ENCODE measurements at regions not wholly inside any gene's neighbourhood (a gene's known extent, or its start where the extent isn't known, plus 50 kb on each side); places are given as distances from the start of the nearest gene placed in this dataset.

DNA sequence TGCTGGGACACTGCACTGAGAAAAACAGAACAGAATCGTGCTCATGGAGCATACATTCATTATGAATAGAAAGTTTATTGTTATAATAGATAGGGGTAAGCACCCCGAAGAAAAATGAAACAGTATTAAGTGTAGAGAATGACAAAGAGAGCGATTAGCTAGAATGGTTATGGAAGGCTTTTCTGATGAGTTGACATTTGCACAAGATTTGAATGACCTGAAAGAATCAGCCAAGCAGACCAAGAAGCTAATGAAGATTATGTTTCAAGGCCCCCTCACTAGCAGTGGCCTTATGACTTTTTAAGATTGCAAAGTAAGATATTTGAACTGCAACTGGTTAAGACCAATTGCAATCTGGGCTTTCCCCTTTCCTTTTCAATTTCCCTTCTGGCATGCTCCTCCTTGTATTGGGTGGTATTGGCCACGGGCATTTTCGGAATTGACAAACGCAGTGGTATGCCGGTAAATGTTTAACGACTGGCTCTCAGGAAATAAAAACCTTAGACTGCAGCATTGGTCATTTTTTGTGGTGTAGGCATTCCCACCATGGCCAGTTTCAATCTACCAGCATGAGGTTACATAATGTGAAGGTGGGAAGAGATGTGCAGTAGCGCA is 120.0 kb upstream of the CITED2 start:
- no peak overlapping the region for H3K27ac ChIP-seq (ENCODE audit: low read length)
- H3K4me3 ChIP-seq (ENCODE audit: low read depth in 1 of 2, low read length in 2 of 2): no peak overlapping the region
- no peaks in the 10 kb centered on the region for H3K36me3 ChIP-seq (ENCODE audit: control insufficient read depth in 1 of 2, insufficient read depth in 2 of 2, low read length in 2 of 2)
- no peaks in the 10 kb centered on the region for H3K27me3 ChIP-seq (ENCODE audit: low read depth, low read length)
- no peaks in the 10 kb centered on the region for H3K9me3 ChIP-seq (ENCODE audit: control insufficient read depth in 1 of 2, low read length in 2 of 2)
- no peaks in the 10 kb centered on the region for H3K4me1 ChIP-seq (ENCODE audit: control insufficient read depth in 1 of 2, insufficient read depth in 2 of 2, low read length in 2 of 2)

DNA sequence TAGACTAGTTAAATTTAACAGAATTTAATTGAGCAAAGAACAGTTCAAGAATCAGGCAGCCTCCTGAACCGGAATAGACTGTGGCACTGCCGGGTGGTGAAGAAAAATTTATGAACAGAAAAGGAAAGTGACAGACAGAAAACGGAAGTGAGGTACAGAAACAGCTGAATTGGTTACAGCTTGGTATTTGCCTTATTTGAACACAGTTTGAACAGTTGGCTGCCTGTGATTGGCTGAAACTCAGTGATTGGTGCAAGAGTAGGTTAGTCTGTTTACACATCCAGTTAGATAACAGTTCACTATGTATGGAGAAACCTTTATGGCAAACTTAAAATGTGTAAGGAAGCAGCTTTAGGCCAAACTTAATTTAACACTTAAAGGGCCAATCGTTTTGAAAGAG is 116.0 kb upstream of the CITED2 start:
- no peaks in the 10 kb centered on the region for H3K27me3 ChIP-seq (ENCODE audit: low read depth, low read length)
- no peak overlapping the region for H3K27ac ChIP-seq (ENCODE audit: low read length)
- no peaks in the 10 kb centered on the region for H3K9me3 ChIP-seq (ENCODE audit: control insufficient read depth in 1 of 2, low read length in 2 of 2)

GRCh38 chr6:139486476-139486799 is 112.0 kb upstream of the CITED2 start:
- H3K4me3 ChIP-seq (ENCODE audit: low read depth in 1 of 2, low read length in 2 of 2): no peak overlapping the region
- no peaks in the 10 kb centered on the region for H3K27me3 ChIP-seq (ENCODE audit: low read depth, low read length)
- no peaks in the 10 kb centered on the region for H3K36me3 ChIP-seq (ENCODE audit: control insufficient read depth in 1 of 2, insufficient read depth in 2 of 2, low read length in 2 of 2)
- no peak overlapping the region for H3K27ac ChIP-seq (ENCODE audit: low read length)
- no peaks in the 10 kb centered on the region for H3K9me3 ChIP-seq (ENCODE audit: control insufficient read depth in 1 of 2, low read length in 2 of 2)
- peaks cover 0 to 6% of the 10 kb centered on the region in 2 donors for H3K4me1 ChIP-seq (ENCODE audit: control insufficient read depth in 1 of 2, insufficient read depth in 2 of 2, low read length in 2 of 2)

More for the DNA sequence above, 116.0 kb upstream of the CITED2 start:
- Histone ChIP-seq H3K4me1 (ENCODE audit: control insufficient read depth in 1 of 2, insufficient read depth in 2 of 2, low read length in 2 of 2) (peaks cover 0 to 6% of the 10 kb centered on the region in 2 donors), H3K36me3 (ENCODE audit: control insufficient read depth in 1 of 2, insufficient read depth in 2 of 2, low read length in 2 of 2) (no peaks in the 10 kb centered on the region), H3K4me3 (ENCODE audit: low read depth in 1 of 2, low read length in 2 of 2) (no peak overlapping the region)

DNA sequence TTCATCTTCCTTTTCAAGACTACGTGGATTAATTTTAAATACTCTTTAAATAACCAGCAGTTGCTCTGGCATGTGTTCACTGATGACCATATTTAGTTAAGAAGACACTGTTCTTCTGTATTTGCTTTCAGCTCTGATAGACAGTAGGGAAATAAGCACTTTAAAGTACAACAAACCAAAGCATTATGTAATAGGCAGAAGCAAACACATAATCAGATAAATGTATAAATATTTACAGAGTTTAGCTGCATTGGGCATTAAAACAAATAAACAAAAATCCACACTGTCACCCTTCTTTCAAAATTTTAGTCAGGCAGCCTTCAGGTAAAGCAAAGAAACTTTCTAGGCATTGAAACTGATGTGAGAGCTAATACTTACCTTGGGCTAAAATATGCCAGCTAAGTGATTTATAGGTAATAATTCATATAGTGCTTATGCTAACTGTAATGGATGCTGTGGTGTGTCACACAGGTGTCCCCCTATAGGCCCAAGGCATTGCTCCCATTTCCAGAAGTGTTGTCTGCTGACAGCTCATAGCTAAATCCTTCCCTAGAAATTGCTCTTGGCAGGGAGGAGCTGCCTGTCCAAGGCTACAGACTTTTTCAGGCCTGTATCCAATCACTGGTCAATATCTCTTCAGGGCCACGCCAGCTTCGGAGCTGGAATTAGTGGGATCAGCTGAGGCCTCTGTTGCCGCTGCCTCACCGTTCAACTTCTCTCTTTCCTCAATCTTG is 111.5 kb upstream of the CITED2 start:
- Histone ChIP-seq H3K36me3 (ENCODE audit: control insufficient read depth in 1 of 2, insufficient read depth in 2 of 2, low read length in 2 of 2) (no peaks in the 10 kb centered on the region), H3K9me3 (ENCODE audit: control insufficient read depth in 1 of 2, low read length in 2 of 2) (no peaks in the 10 kb centered on the region), H3K4me1 (ENCODE audit: control insufficient read depth in 1 of 2, insufficient read depth in 2 of 2, low read length in 2 of 2) (peaks cover 0 to 6% of the 10 kb centered on the region in 2 donors), H3K27me3 (ENCODE audit: low read depth, low read length) (no peaks in the 10 kb centered on the region), H3K4me3 (ENCODE audit: low read depth in 1 of 2, low read length in 2 of 2) (no peak overlapping the region), H3K27ac (ENCODE audit: low read length) (no peak overlapping the region)

GRCh38 chr6:139485185-139485584 is 110.7 kb upstream of the CITED2 start:
- Histone ChIP-seq H3K36me3 (ENCODE audit: control insufficient read depth in 1 of 2, insufficient read depth in 2 of 2, low read length in 2 of 2) (no peaks in the 10 kb centered on the region), H3K4me1 (ENCODE audit: control insufficient read depth in 1 of 2, insufficient read depth in 2 of 2, low read length in 2 of 2) (peaks cover 0 to 6% of the 10 kb centered on the region in 2 donors), H3K27me3 (ENCODE audit: low read depth, low read length) (no peaks in the 10 kb centered on the region), H3K4me3 (ENCODE audit: low read depth in 1 of 2, low read length in 2 of 2) (no peak overlapping the region), H3K27ac (ENCODE audit: low read length) (no peak overlapping the region), H3K9me3 (ENCODE audit: control insufficient read depth in 1 of 2, low read length in 2 of 2) (no peaks in the 10 kb centered on the region)

- Histone ChIP-seq H3K27me3 (ENCODE audit: low read depth, low read length) (no peaks in the 10 kb centered on the region), H3K4me3 (ENCODE audit: low read depth in 1 of 2, low read length in 2 of 2) (no peak overlapping the region), H3K36me3 (ENCODE audit: control insufficient read depth in 1 of 2, insufficient read depth in 2 of 2, low read length in 2 of 2) (no peaks in the 10 kb centered on the region), H3K4me1 (ENCODE audit: control insufficient read depth in 1 of 2, insufficient read depth in 2 of 2, low read length in 2 of 2) (peaks cover 0 to 6% of the 10 kb centered on the region in 2 donors), H3K9me3 (ENCODE audit: control insufficient read depth in 1 of 2, low read length in 2 of 2) (no peaks in the 10 kb centered on the region), H3K27ac (ENCODE audit: low read length) (no peak overlapping the region)
Measured at GRCh38 chr6:139483079-139483478, 108.6 kb upstream of the CITED2 start.

DNA sequence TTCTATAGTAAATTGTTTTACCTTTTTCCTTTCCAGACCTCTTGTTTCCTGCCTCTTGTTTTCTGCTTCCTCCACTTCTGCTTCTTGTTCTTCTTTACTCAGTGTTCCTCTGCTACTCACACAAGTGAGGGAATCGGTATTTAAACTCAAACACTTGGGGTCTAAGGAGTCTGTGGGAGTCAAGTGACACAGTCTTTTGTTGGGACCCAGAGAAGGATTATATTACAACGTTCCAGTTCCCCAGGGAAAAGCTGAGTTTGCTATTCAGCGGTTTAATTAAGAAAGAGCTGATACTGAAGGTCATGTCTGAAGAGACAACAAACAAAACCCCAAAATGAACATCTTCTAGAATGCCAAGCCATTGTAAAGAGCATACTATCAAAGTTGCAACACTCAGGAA is 107.8 kb upstream of the CITED2 start:
- no peaks in the 10 kb centered on the region for H3K9me3 ChIP-seq (ENCODE audit: control insufficient read depth in 1 of 2, low read length in 2 of 2)
- H3K27ac ChIP-seq (ENCODE audit: low read length): no peak overlapping the region
- H3K27me3 ChIP-seq (ENCODE audit: low read depth, low read length): no peaks in the 10 kb centered on the region
- no peak overlapping the region for H3K4me3 ChIP-seq (ENCODE audit: low read depth in 1 of 2, low read length in 2 of 2)
- peaks cover 0 to 6% of the 10 kb centered on the region in 2 donors for H3K4me1 ChIP-seq (ENCODE audit: control insufficient read depth in 1 of 2, insufficient read depth in 2 of 2, low read length in 2 of 2)
- no peaks in the 10 kb centered on the region for H3K36me3 ChIP-seq (ENCODE audit: control insufficient read depth in 1 of 2, insufficient read depth in 2 of 2, low read length in 2 of 2)

- no peaks in the 10 kb centered on the region for H3K4me1 ChIP-seq (ENCODE audit: control insufficient read depth in 1 of 2, insufficient read depth in 2 of 2, low read length in 2 of 2)
Measured at GRCh38 chr6:139480356-139481165, 106.1 kb upstream of the CITED2 start.

GRCh38 chr6:139479433-139480222 is 105.2 kb upstream of the CITED2 start:
- Histone ChIP-seq H3K4me3 (ENCODE audit: low read depth in 1 of 2, low read length in 2 of 2) (no peak overlapping the region), H3K27me3 (ENCODE audit: low read depth, low read length) (no peaks in the 10 kb centered on the region), H3K4me1 (ENCODE audit: control insufficient read depth in 1 of 2, insufficient read depth in 2 of 2, low read length in 2 of 2) (peaks cover 2 to 5% of the 10 kb centered on the region in 2 donors), H3K36me3 (ENCODE audit: control insufficient read depth in 1 of 2, insufficient read depth in 2 of 2, low read length in 2 of 2) (no peaks in the 10 kb centered on the region), H3K9me3 (ENCODE audit: control insufficient read depth in 1 of 2, low read length in 2 of 2) (no peaks in the 10 kb centered on the region), H3K27ac (ENCODE audit: low read length) (no peak overlapping the region)

More at GRCh38 chr6:139480356-139481165, 106.1 kb upstream of the CITED2 start:
- Histone ChIP-seq H3K36me3 (ENCODE audit: control insufficient read depth in 1 of 2, insufficient read depth in 2 of 2, low read length in 2 of 2) (no peaks in the 10 kb centered on the region), H3K4me3 (ENCODE audit: low read depth in 1 of 2, low read length in 2 of 2) (no peak overlapping the region), H3K9me3 (ENCODE audit: control insufficient read depth in 1 of 2, low read length in 2 of 2) (no peaks in the 10 kb centered on the region), H3K27ac (ENCODE audit: low read length) (no peak overlapping the region), H3K27me3 (ENCODE audit: low read depth, low read length) (no peaks in the 10 kb centered on the region)

DNA sequence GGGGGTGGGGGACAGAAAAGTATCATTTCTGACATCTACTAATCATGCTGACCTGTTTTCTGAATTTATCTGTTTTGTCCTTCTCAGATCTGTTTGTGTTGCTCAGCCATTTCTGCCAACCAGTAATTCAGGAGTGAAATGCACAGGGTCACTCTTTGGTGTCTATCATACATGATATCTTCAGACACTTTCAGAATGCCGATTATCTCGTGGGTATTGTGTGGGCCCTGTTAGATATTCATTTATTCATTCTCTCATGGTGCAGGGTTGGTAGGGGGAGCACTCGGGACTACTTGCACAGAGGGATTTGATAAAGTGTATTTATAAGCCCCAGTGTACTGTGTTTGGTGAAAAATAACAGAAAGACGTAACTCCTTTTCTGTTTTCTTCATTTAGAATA is 101.2 kb upstream of the CITED2 start:
- no peak overlapping the region for H3K4me3 ChIP-seq (ENCODE audit: low read depth in 1 of 2, low read length in 2 of 2)
- H3K27ac ChIP-seq (ENCODE audit: low read length): no peak overlapping the region
- H3K27me3 ChIP-seq (ENCODE audit: low read depth, low read length): no peaks in the 10 kb centered on the region
- H3K36me3 ChIP-seq (ENCODE audit: control insufficient read depth in 1 of 2, insufficient read depth in 2 of 2, low read length in 2 of 2): no peaks in the 10 kb centered on the region
- no peaks in the 10 kb centered on the region for H3K9me3 ChIP-seq (ENCODE audit: control insufficient read depth in 1 of 2, low read length in 2 of 2)
- H3K4me1 ChIP-seq (ENCODE audit: control insufficient read depth in 1 of 2, insufficient read depth in 2 of 2, low read length in 2 of 2): peaks cover 14 to 20% of the 10 kb centered on the region in 2 donors

DNA sequence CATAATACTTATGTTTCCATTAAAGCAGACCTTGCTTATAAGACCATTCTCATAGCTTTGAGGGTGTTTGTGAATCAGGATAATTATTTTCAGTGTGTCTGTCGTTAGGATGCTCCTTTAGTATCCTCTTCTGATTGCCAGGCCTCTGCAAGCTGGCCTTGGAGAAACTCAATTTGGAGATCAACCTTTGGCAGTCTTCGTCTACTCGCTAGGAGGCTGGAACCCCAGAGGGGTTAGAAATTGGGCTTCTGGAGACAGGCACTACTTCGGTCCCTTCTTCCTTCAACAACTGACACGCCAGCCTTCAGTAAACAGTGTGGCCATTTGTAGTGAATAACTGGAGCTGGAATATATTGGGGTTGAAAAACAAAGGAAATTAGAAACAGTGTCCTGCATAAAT is 100.8 kb upstream of the CITED2 start:
- H3K9me3 ChIP-seq (ENCODE audit: control insufficient read depth in 1 of 2, low read length in 2 of 2): no peaks in the 10 kb centered on the region
- H3K27ac ChIP-seq (ENCODE audit: low read length): no peak overlapping the region
- H3K4me3 ChIP-seq (ENCODE audit: low read depth in 1 of 2, low read length in 2 of 2): no peak overlapping the region
- no peaks in the 10 kb centered on the region for H3K36me3 ChIP-seq (ENCODE audit: control insufficient read depth in 1 of 2, insufficient read depth in 2 of 2, low read length in 2 of 2)
- peaks cover 14 to 20% of the 10 kb centered on the region in 2 donors for H3K4me1 ChIP-seq (ENCODE audit: control insufficient read depth in 1 of 2, insufficient read depth in 2 of 2, low read length in 2 of 2)
- no peaks in the 10 kb centered on the region for H3K27me3 ChIP-seq (ENCODE audit: low read depth, low read length)
